Lung (tissue), 11 donors: ENCODE measurements at regions not wholly inside any gene's neighbourhood (a gene's known extent, or its start where the extent isn't known, plus 50 kb on each side); places are given as distances from the start of the nearest gene placed in this dataset.

Source experiments
- ATAC-seq: fragments of 200-7000 bp; cut with Tn5 transposase; one replicate; pipeline ENCODE4 v1.9.1; 2020; ENCODE audit warnings: moderate number of reproducible peaks; ENCODE audit not compliant: insufficient read depth, low FRiP score
- DNase-seq, 3 donors: peaks; one replicate each; pipeline ENCODE4 v3.0.0-alpha.2; 2013 to 2017
- H3K27ac ChIP-seq, 2 donors: one replicate each; pipeline ENCODE4 v1.5.1; 2013; ENCODE audit warnings: mild to moderate bottlenecking in 2 of 2, moderate library complexity in 2 of 2, control low read depth in 1 of 2, inconsistent platforms in 1 of 2, low read depth in 1 of 2, low read length in 1 of 2
- H3K27me3 ChIP-seq, 3 donors: one replicate each; pipeline ENCODE4 v1.5.1; 2013; ENCODE audit warnings: low read length in 2 of 3; ENCODE audit not compliant: control insufficient read depth in 3 of 3, insufficient read depth in 3 of 3
- H3K36me3 ChIP-seq, 4 donors: one replicate each; pipeline ENCODE4 v1.5.1; 2013; ENCODE audit warnings: low read length in 4 of 4, mild to moderate bottlenecking in 1 of 4, moderate library complexity in 1 of 4; ENCODE audit not compliant: control insufficient read depth in 4 of 4, insufficient read depth in 4 of 4
- H3K4me1 ChIP-seq, 5 donors: one replicate each; pipeline ENCODE4 v1.5.1; 2013; ENCODE audit warnings: low read length in 5 of 5, mild to moderate bottlenecking in 2 of 5, moderate library complexity in 1 of 5; ENCODE audit not compliant: control insufficient read depth in 5 of 5, insufficient read depth in 5 of 5
- H3K4me3 ChIP-seq: one replicate; pipeline ENCODE4 v1.5.1; 2013; ENCODE audit warnings: mild to moderate bottlenecking, control low read depth, moderate library complexity
- H3K9ac ChIP-seq, 2 donors: one replicate each; pipeline ENCODE4 v1.5.1; 2013; ENCODE audit warnings: low read length in 2 of 2, control low read depth in 1 of 2; ENCODE audit not compliant: insufficient read depth in 1 of 2
- H3K9me3 ChIP-seq, 4 donors: one replicate each; pipeline ENCODE4 v1.5.1; 2013; ENCODE audit warnings: low read length in 3 of 4, mild to moderate bottlenecking in 1 of 4, moderate library complexity in 1 of 4; ENCODE audit not compliant: control insufficient read depth in 4 of 4, insufficient read depth in 3 of 4
- WGBS, 2 donors: extraction: QIAGEN DNeasy Blood & Tissue Kit; methylation state at CpG; one replicate each; pipeline ENCODE4 v1.1.7; 2013; 5-methylcytosine and 5-hydroxymethylcytosine counted together
- TF ChIP-seq, protein P1 (sequence below): IDR thresholded peaks from 2 replicates; pipeline ENCODE4 v1.5.1; 2012; ENCODE audit warnings: mild to moderate bottlenecking; ENCODE audit errors: control extremely low read depth, extremely low read depth
- donor health status: control.
- donor health status: control.
- donor health status: Bipolar disorder and iron deficiency.
- donor health status: healthy.
- donor health status: DM: yes; HTN: yes; CAD: no.

GRCh38 chr2:51812138-51812866, 780.4 kb upstream of the NRXN1 start:
- TF ChIP-seq, protein P1, sequence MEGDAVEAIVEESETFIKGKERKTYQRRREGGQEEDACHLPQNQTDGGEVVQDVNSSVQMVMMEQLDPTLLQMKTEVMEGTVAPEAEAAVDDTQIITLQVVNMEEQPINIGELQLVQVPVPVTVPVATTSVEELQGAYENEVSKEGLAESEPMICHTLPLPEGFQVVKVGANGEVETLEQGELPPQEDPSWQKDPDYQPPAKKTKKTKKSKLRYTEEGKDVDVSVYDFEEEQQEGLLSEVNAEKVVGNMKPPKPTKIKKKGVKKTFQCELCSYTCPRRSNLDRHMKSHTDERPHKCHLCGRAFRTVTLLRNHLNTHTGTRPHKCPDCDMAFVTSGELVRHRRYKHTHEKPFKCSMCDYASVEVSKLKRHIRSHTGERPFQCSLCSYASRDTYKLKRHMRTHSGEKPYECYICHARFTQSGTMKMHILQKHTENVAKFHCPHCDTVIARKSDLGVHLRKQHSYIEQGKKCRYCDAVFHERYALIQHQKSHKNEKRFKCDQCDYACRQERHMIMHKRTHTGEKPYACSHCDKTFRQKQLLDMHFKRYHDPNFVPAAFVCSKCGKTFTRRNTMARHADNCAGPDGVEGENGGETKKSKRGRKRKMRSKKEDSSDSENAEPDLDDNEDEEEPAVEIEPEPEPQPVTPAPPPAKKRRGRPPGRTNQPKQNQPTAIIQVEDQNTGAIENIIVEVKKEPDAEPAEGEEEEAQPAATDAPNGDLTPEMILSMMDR: no peak
- H3K27me3 ChIP-seq: no peaks in the 10 kb centered on the region
- H3K27ac ChIP-seq: no peak overlapping the region
- no peak overlapping the region for H3K4me3 ChIP-seq
- no peak for ATAC-seq
- H3K4me1 ChIP-seq: no peaks in the 10 kb centered on the region
- H3K9ac ChIP-seq: no peak overlapping the region
- no peak for DNase-seq
- no peaks in the 10 kb centered on the region for H3K9me3 ChIP-seq
- 70 to 78% methylated on average over 9 of the region's 9 CpGs for WGBS, 2 donors
- no peaks in the 10 kb centered on the region for H3K36me3 ChIP-seq

DNA sequence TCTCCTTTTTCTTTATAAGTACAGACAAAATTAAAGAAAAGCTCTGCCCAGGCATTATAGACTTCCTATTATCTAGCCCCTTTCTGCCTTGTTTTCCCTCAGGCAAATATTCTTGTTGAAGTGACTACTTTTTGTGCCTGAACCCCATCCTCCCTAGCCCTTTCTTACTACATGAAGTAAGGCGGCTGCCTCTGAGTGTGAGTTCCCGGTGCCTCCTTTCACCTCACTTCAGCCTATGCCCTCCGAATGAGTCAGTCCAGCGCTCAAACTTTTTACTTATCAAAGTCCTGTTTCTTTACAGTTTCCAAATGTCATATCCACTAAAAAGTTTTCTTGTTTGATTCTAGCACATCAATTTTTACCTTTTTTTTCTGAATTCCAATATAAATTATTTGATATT, 778.3 kb upstream of the NRXN1 start:
- H3K9ac ChIP-seq: no peak overlapping the region
- H3K9me3 ChIP-seq: no peaks in the 10 kb centered on the region
- no peak for DNase-seq
- no peaks in the 10 kb centered on the region for H3K4me1 ChIP-seq
- WGBS, 2 donors: 87 to 91% methylated on average over 4 of the region's 4 CpGs
- H3K4me3 ChIP-seq: no peak overlapping the region
- no peaks in the 10 kb centered on the region for H3K36me3 ChIP-seq
- TF ChIP-seq, protein P1: no peak
- no peak overlapping the region for H3K27ac ChIP-seq
- no peak for ATAC-seq
- no peaks in the 10 kb centered on the region for H3K27me3 ChIP-seq

- Histone ChIP-seq H3K4me1 (no peaks in the 10 kb centered on the region), H3K27ac (no peak overlapping the region), H3K4me3 (no peak overlapping the region), H3K27me3 (no peaks in the 10 kb centered on the region), H3K36me3 (no peaks in the 10 kb centered on the region), H3K9ac (no peak overlapping the region), H3K9me3 (no peaks in the 10 kb centered on the region)
- TF ChIP-seq, protein P1: no peak
- DNase-seq (no peak), ATAC-seq (no peak)
- 86 to 88% methylated on average over 4 of the region's 4 CpGs for WGBS, 2 donors
These were observed 775.3 kb upstream of the NRXN1 start for GRCh38 chr2:51807229-51807628.
